HG03159 (cell line): ENCODE measurements at regions not wholly inside any gene's neighbourhood (a gene's known extent, or its start where the extent isn't known, plus 50 kb on each side); places are given as distances from the start of the nearest gene placed in this dataset.

Experiments
- ATAC-seq: cut with Tn5 transposase; IDR thresholded peaks from one replicate; pipeline ENCODE4 v1.9.1; 2021; ENCODE audit warnings: mild to moderate bottlenecking, moderate library complexity; ENCODE audit not compliant: unreplicated experiment

GRCh38 chr20:41811456-41811855 lies 193.3 kb upstream of the CHD6 start:
- no peak for ATAC-seq

DNA sequence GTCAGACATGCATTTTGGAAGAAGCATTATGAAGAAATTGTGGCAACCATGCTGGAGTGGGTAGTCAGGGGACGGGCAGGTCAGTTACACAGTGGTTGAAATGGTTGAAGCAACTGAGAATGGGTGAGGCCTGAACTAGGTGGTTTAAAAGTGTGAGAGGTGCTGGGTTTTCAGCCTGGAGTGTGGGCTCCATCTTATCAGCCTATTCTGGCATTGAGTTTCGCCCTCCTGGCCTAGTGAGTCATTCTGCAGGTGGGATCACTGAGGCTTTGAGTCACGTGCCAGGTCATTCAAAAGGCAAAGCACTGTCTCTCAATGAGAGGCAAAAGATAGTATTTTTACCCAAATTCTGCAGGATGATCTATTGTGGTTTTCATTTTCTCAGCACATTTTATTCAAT lies 181.9 kb upstream of the CHD6 start:
- ATAC-seq = no peak

DNA sequence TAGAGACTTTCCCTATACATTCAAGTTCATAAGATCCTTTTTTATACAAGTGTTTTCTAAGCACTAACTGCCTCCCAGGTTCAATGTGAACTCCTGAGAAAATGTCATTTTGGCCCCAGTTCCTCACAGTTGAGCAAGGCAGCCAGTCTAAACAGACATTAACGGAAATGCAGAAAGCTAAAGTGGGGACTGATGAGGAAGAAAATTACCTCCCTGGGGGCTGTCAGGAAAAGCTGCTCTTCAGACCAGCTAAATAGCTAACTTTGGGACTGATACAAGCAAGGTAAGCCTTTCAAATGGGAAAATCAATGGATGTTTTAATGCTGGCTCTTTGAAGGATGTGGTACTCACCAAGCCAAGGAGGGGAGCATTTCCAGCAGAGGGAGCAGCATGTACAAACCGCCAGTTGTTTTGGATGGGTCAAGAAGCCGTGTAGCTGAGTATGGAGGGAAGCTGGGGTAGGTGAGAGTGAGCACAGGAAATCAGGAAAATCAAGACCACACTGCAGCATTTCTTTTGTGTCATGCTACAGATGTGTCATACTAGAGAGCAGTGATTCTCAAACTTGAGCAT lies 180.8 kb upstream of the CHD6 start:
- no peak for ATAC-seq

DNA sequence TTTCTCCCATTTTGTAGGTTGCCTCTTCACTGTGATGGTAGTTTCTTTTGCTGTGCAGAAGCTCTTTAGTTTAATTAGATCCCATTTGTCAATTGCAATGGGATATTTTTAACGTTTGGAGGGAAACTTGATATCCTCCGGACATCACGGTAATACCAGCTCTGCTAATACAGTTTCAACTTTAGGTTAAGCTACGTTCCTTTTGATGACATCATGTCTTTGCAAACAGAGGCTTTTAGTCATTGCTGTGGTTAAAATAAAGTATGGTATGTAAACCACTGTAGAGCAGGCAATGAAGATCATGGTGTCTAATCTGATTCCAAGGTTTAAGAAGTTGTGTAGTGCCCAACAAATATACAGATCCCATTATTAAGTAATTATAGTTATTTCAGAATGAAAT lies 168.0 kb upstream of the CHD6 start:
- ATAC-seq = no peak

GRCh38 chr20:41784209-41784958 lies 166.2 kb upstream of the CHD6 start:
- ATAC-seq = no peak

DNA sequence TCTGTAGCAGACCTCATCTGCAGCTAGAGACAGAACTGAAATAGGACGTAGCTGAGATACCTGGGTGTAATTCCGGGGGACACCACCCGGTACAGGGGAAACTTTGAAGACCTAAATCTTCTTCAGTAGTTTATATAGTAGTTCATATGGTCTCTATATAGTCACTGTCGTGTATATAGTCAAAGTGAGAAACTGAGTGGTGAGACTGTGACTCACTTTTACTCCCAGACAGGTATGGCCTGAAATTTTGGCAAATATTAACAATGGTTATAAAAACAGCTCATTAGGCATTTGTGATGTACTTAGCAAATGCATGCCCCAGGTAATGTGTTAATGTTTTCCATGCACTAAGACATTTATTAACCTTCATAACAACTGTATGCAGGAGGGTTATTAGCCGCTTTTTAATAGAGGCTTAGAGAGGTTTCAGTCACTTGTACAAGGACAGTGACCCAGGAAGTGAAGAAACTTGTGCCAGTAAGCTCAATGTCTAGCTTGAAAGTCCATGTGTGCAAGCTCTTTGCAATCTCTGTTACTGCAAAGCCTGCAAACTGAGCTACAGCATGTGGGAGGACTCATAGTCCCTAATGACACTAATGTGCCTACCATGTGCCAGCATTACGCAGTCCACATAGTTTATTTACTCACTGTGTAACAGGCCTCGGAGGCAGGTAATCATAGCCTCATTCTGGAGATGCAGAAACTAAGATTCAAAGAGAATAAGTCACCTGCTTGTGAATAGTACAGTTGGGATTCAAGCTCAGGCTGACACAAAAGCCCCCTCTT lies 165.4 kb upstream of the CHD6 start:
- no peak for ATAC-seq

- ATAC-seq = no peak
Measured at GRCh38 chr20:41782730-41783406, 164.7 kb upstream of the CHD6 start.

DNA sequence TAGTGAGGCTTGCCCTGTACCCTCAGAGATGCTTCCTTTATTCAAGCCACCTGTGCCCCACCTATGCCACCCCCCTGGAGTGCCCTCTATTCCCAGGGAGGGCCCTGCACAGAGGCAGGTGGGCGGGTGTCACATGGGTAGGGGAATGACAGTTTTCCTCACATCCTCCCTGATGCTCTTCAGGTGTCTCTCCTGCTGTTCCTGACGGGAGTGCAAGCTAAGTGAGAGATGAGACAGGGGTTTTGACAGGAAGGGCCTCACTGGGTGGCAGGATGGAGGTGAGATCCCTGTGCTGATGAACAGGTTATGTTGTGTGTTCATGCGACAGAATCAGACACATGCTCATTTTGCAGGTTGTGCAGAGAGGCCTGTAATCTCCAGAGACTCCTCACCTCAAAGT lies 164.1 kb upstream of the CHD6 start:
- no peak for ATAC-seq

- ATAC-seq = no peak
Measured at GRCh38 chr20:41776421-41776820, 158.2 kb upstream of the CHD6 start.

- no peak for ATAC-seq
Measured at GRCh38 chr20:41774291-41774690, 156.1 kb upstream of the CHD6 start.

GRCh38 chr20:41770965-41771364 lies 152.8 kb upstream of the CHD6 start:
- no peak for ATAC-seq

- ATAC-seq = no peak
Measured at GRCh38 chr20:41770427-41770826, 152.2 kb upstream of the CHD6 start.

- ATAC-seq = no peak
Measured at GRCh38 chr20:41769592-41770018, 151.4 kb upstream of the CHD6 start.

GRCh38 chr20:41750137-41750536 lies 132.0 kb upstream of the CHD6 start:
- no peak for ATAC-seq

DNA sequence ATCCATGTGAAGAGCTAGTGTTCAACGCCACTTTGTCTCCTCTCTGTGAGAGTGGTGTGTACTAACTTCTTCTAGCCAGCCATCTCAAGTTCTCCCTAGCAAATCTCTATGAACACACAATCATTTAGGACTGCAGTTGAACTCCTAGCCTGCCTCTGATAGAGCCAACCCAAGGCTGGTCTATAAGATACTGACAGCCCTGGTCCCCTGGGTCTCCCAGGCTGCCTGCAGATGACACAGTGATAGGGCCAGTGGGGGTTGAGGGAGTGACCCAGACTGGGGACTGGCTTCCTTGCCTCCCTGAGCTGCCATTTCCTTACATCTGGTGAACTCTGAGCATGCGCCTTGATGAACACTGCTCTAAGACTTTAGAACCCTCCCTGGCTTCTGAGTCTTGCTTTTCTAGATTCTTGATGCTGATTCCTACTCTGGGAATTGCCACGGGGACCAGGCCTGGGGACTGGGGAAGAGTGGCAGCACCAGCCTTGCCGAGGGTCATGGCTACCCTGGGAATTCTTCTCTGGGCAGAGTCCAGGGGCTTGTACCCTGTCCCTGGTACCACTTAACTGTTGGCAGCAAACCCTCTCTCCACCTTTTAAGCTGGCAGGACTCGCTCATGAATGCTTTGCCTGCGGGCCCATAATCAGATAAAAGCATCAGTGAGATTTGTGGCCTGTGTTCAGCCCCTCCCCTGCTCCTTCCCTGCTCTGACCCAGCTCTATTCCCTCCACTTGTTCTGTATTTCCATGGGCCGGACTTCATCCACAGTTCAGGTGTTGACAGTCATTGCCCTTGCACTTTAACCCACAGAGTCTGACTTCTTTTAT lies 130.8 kb upstream of the CHD6 start:
- ATAC-seq = no peak

DNA sequence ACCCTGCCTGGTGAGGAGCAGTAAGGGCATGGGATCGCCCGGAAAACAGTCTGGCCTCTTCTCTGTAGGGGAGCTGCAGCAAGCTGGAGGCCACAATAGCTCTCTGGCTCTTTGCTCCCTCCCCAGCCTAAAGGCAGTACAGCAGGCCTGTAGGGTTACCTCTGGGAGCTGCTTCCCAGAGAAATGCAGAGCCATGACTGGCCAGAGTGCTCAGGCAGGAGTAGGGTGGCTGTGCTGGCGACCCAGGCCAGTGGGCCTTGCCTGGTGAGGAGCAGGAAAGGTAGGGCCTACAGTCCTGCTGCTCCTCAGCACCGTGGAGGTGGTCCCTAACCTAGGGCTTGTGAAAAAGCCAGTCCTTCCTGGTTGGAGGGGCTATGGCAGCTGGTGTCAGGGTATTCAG lies 129.9 kb upstream of the CHD6 start:
- ATAC-seq = no peak

DNA sequence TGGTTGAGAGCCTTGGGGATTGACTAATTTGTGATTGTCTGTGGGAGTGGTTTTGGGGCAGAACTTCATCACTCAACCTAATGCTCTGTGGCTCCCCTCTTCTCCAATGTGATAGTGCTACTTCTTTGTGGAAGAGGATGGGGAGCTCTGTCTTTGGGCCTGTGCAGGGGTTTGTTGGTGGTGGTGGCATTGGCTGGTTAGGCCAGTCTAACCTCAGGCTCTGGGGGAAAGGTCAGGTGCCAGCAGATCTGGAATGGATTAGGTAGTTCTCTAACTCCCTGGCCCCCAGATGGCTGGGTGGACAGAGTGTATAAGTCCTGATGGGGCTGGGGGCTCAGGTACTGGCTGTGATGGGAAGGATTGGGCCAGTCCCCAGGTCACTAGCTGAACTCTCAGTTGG lies 129.0 kb upstream of the CHD6 start:
- no peak for ATAC-seq

DNA sequence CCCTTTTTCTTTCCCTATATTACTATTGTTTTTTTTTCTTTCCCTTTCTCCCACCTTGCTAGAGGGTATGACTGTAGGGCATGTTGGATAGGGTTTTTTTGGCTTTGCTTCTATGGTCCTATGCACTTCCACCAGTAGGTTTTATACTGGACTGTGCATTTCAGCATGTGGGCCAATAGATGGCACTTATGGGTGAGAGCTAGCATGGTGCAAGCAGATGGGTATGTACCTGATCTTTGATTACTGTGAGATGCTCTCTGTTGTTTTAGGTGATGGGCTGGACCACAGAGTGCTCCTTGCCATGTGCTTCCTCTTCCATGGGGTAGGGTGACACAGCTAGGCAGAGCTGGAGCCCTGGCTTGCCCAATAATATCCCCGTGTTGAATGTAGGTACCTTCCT lies 128.5 kb upstream of the CHD6 start:
- no peak for ATAC-seq

- ATAC-seq = no peak
Measured at GRCh38 chr20:41738604-41739206, 120.5 kb upstream of the CHD6 start.

GRCh38 chr20:41735949-41736348 lies 117.8 kb upstream of the CHD6 start:
- no peak for ATAC-seq
